GM04504 (cell line): ENCODE measurements at regions not wholly inside any gene's neighbourhood (a gene's known extent, or its start where the extent isn't known, plus 50 kb on each side); places are given as distances from the start of the nearest gene placed in this dataset.

Experiments used
- DNase-seq: peaks from one replicate; pipeline ENCODE4 v3.0.0-alpha.2; 2012; ENCODE audit warnings: low read depth

DNA sequence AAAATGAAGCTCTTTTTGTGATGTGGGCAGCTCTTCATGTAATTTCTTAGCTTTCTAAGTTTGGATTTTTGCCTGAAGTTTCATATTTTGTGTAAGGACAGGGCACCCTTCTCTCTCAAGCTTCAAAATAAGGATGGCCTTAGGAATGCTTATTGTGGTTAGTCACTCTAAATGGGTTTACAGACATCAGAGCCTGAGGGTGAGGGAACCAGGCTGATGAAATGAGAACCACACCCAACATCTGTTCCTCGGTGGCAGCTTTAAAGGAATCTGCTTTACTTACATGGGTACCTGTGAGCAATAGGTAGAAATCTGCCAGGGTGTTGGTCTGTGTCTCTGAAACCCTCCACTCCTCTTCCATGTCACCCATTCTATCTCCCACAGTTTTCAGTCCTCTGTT is 174.3 kb downstream of the EMX2 start:
- DNase-seq = no peak

- no peak for DNase-seq
These were observed 176.7 kb downstream of the EMX2 start for GRCh38 chr10:117718986-117719920.

DNA sequence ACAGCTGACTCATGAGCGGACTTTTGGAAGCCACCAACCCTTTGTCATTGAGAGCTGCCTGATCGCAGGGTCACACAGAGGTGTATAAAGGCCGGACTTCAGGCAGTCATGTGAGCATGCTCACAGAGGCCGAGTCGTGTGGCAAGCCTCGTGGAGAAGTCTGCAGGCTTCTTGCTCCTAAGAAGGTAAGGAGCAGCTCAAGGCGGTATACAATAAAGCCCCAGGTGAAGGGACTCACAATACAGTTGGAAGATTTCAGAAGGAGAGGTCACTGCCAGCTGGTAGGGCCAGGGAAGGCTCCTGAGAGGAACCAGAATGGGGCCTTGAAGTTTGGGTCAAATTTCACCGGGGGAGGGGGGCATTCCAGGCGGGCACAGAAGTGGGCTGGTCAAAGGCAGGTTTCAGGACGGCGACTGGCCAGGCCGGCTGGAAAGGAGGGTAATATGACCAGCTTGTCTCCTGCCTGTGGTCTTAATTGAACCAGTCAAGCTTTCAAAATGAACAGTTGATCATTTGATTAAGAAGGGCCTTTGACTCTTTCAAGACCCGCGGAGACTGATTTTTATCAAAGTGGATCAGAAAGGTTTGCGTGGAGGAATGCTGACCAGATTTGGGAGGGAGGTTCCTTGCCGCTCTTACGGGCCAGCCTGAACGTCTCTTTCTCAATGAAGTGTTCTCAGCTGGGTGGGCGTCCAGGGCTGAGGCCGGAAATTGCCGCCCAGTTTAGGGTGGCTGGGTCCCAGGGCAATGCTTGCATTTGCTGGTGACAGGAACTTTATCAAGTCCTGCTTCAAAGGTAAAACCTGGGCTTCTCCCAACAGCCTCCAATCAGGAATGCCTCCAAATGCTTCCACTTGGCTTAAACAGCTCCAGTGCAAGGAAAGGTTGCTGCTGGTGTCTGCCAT is 178.6 kb downstream of the EMX2 start:
- DNase-seq = no peak

DNA sequence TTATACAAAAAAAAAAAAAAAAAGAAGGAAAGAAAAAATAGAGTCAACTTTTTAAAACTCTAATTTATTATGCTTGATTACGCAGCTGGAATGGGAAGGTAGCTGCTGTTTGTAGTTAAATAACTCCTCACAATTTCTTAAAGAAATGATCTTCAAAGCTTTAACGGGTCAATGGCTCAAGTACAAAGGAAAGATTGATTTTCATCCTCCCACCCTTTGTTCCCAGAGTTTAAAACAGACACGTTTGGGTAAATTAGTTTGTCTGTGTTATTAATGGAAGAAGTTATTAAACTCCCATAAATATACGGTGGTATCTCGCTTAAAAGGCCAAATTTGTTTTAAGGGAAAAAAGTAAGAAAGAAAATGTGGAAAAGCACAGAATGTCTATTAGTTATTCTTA is 179.3 kb downstream of the EMX2 start:
- no peak for DNase-seq

- no peak for DNase-seq
These were observed 180.8 kb downstream of the EMX2 start for GRCh38 chr10:117723343-117723742.

DNA sequence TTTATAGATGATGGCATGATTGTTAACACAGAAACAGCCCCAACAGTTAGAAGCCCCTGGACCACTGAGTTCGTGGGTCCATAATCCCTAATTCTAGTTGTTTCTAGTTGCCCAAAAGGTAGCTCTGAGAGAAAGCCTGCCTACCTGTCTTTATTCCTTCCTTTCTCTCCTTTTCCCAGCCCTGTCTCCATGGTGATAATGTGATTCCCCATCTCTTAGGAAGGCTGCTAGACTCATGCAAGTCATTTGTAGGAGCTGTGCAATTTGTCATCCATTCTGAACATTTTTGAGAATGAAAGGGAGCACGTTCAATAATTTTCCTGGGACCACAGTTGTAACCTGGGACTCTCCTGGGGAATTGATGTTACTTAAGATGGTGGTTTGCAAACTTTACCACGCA is 183.4 kb downstream of the EMX2 start:
- no peak for DNase-seq

- no peak for DNase-seq
These were observed 184.2 kb downstream of the EMX2 start for GRCh38 chr10:117726596-117727295.

DNA sequence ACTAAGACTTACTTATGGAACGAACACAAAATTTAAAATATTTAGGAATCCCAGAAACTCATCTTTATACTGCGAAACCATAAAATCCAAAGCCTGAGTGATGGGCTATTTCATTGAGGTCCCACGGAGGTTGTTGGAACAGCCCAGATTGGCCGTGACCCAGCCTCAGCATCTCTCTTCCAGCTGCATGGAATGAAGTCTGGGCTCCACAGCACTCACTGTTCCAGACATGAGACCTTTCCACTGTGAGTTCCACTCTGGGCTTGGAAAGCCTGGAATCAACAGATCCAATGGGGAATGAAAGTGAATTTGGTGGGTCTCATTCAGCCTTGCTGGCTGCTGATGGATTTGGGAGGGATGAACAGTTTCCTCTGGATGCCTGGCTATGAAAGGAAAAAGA is 184.9 kb downstream of the EMX2 start:
- DNase-seq = no peak

DNA sequence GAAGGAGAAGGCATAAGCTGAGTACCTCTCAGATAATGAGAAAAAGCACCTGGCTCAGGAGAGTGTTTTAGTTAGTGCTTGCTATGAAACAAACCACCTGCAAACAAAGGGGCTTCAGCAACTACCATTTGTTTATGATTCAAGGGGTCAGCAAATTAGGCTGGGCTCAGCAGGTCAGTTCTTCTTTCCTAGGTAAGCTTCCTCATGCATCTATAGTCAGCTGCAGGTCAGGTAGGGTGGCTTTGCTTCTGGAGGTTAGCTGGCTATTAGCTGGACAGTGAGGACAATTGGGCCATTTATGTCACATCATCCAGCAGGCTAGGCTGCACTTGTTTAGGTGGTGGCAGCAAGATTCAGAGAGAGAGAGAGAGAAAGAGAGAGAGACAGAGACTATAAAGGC is 185.5 kb downstream of the EMX2 start:
- DNase-seq = no peak

DNA sequence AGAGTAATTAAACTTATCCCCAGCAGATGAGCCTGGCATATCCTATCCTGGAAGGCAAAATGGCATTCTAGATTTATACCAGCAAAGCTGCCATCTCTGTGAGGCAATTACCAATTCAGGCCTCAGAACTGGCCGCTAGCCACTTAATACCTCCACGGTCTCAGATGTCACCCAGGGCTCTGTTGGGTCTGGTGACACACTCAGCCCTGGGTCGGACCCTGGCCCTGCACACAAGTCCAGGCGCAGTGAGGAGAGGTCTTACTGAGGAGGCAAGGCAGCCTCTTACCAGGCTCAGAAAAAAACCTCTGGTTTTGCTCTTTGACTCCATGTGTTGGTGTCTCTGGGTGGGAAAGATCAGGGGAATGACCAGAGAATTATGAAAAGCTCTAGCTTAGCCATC is 186.6 kb downstream of the EMX2 start:
- DNase-seq = no peak

DNA sequence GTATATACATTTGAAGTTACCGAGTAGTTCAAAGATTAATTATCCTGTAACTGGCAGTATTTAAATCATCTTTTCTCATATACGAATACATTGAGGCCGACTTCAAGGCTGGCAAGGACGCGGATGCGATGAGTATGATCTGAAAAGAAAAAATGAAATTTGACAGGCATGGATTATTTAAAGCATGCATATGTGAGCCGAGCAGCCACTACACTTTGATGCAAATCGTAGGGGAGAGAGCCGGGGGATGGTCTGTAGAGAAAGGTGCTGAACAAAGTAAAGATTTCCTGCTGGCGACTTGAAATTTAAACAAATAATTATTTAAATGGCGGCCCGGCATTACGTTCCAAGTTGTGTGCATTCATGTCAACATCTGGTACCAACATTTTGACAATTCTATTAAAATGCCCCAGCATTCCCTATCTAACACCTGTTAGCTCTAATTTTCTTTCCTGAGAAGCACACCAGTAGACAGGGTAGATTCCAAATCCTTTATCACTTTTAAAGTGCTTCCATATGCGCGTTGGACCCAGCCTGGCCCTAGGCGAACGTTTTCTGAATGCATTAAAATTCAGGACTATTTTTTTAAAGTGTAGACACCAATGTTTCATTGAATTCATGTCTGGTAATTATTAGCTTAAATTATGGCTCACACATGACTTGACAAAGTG is 188.7 kb downstream of the EMX2 start:
- no peak for DNase-seq

GRCh38 chr10:117734731-117735405 is 192.3 kb downstream of the EMX2 start:
- no peak for DNase-seq

DNA sequence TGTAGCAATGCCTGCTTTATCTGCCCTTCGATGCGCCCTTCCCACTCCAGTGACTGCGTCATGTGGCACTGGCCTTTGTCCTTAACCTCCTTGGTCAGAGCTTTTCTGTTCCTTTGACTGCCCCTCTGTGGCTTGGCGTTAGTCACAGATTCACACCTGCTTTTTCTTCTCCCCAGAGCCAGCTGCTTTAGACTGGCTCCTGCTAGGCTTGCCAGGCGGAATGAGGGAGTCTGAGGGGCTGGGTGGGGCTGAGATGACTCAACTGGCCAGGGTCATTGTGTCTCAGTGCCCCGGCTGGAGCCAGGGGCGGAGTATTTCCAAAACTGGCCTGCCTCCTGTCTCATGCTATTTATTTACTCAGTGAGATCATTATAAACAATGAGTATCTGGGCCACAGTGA is 194.1 kb downstream of the EMX2 start:
- no peak for DNase-seq

DNA sequence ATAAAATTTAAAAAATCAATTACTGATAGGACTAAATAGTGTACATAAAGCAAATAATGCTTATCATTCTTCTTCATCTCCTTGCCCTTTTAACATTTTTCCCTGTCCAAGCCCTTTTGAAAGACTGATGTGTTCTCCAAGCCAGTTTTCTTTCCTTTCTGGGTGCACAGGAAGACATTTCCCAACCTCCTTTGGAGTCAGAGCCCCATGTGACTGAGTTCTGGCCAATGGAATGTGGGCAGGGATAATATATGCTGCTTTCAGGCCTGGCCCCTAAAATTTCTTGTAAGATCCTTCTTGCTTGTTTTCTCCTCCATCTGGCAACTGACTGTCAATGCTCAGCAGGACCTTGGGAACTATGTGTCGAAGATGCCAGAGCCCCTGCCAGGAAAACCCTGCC is 197.5 kb downstream of the EMX2 start:
- no peak for DNase-seq

DNA sequence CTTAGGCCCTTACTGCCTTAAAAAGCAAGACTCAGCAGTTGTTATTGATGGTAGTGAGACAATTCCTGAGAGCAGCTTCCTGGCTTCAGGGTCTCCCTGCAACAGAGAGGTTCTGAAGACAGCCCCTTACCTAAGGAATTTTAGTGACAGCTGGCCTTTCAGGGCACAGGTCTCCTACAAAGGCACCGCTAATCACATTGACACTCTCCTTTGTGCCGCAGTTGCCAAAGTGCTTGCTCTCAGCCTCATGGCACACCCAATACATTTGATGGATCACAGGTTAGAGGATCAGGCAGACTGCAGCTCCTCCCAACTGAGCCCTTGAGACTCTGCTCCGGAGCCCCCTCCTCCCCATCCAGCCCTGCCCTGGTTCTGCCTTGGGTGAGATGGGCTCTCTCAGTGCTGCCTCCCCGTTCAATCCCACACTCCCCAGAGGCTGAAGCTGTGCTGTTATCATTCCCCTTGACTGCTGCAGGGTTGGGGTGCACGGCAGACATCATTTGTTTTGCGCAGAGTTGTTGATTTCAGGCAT is 198.2 kb downstream of the EMX2 start:
- no peak for DNase-seq

DNA sequence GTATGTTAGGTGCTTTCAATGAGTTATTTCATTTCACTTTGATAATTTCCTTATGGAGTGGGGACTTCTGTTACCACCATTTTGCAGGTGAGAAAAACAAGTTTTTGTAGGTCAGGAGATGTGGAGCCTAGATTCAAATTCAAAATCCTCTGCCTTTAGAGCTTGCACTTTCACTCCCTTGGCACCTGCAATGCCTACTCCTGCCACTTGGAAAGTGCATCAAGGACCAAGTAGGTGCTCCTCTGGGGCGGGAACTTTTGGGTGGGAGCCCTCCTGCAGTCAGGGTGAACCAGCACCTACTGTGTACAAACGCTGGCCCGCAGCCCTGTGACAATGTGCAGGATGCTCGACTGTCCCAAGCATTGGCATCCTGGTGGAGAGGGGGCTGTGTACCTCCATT is 199.0 kb downstream of the EMX2 start:
- DNase-seq = no peak

GRCh38 chr10:117743509-117743908 is 201.0 kb downstream of the EMX2 start:
- DNase-seq = no peak

- no peak for DNase-seq
These were observed 202.8 kb downstream of the EMX2 start for GRCh38 chr10:117745301-117745700.

GRCh38 chr10:117746541-117747448 is 204.2 kb downstream of the EMX2 start:
- DNase-seq = no peak

DNA sequence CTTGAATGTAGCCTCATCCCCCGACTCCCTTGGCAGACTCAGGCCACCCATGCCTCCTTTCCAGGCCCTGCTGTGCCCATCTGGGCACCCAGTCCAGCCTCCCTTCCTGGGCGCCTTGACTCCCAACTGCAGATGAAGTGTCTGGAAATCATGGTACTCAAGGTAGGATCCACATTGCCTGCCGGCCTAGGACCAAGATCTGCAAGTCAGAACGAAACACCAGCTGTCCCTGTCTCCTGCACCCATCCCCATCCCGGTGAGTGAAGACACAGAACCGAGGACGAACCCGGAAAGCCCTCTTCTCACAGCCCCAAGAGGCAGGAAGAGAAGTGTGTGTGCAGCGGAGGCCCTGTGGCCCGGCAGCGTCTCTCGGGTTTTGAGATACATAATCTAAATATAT is 205.1 kb downstream of the EMX2 start:
- DNase-seq = no peak
